GM20000 (cell line): ENCODE measurements at regions not wholly inside any gene's neighbourhood (a gene's known extent, or its start where the extent isn't known, plus 50 kb on each side); places are given as distances from the start of the nearest gene placed in this dataset.

Source experiments
- DNase-seq: peaks from one replicate; pipeline ENCODE4 v3.0.0; 2012; ENCODE audit warnings: low spot score
- CTCF ChIP-seq: IDR thresholded peaks from 2 replicates; pipeline ENCODE4 v1.5.1; 2012; ENCODE audit warnings: mild to moderate bottlenecking, control low read depth; ENCODE audit errors: extremely low read depth, missing control alignments

GRCh38 chr5:125582352-125582751 lies 835.9 kb upstream of the ZNF608 start:
- no peak for DNase-seq
- TF ChIP-seq CTCF: no peak

- TF ChIP-seq CTCF: no peak
- DNase-seq: no peak
Observed at GRCh38 chr5:125583321-125584139, 837.1 kb upstream of the ZNF608 start.

GRCh38 chr5:125584140-125584520 lies 837.7 kb upstream of the ZNF608 start:
- TF ChIP-seq CTCF: no peak

GRCh38 chr5:125587631-125588030 lies 835.6 kb upstream of the GRAMD2B start:
- TF ChIP-seq CTCF: no peak
- no peak for DNase-seq

More at GRCh38 chr5:125584140-125584520, 837.7 kb upstream of the ZNF608 start:
- no peak for DNase-seq

GRCh38 chr5:125592856-125593255 lies 830.4 kb upstream of the GRAMD2B start:
- TF ChIP-seq CTCF: no peak
- DNase-seq: no peak

- TF ChIP-seq CTCF: no peak
- no peak for DNase-seq
Observed at GRCh38 chr5:125595095-125595494, 828.1 kb upstream of the GRAMD2B start.

GRCh38 chr5:125595845-125596244 lies 827.4 kb upstream of the GRAMD2B start:
- no peak for TF ChIP-seq CTCF
- no peak for DNase-seq
